HG03066 (cell line): ENCODE measurements at regions not wholly inside any gene's neighbourhood (a gene's known extent, or its start where the extent isn't known, plus 50 kb on each side); places are given as distances from the start of the nearest gene placed in this dataset.

ENCODE experiments used
- ATAC-seq: cut with Tn5 transposase; IDR thresholded peaks from one replicate; pipeline ENCODE4 v1.9.1; 2021; ENCODE audit warnings: low read depth; ENCODE audit not compliant: unreplicated experiment

DNA sequence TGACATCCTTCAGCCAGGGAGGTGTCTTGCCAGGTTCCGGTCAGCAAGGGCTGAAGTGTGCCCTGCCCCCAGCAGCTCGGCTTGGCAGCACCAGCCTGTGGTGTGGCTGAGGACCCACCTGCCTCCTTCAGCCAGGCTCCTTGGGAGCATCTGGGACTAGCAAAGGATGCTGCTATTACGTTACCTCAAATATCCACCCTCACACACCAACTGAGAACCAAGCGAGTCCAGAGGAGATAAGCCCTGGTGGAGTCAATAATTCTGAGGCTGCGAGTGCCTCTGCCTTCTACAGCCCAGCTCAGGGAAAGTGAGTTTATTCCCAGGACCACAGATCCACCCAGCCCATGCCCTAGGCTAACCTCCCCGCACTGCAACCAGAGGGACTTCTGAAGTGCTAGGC lies 57.1 kb upstream of the FSTL4 start:
- ATAC-seq: no peak

DNA sequence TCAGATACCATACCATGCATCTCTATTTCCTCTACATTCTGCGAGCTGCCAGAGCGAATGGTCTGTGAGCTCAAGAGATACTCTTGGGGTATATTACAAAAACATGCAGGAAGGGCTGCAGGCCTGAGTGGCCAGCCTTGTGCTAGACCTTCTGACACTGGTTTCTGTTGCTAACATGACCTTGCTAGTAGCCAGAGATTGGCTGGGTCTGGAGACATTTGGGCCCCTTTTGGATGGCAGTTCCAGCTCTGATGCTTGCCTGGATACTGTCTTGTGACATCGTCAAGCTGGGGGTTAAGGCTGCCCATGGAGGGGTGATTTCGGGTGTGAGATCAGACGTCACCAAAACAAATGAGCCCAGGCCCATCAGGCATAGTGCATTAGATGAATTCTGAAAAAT lies 56.1 kb upstream of the FSTL4 start:
- ATAC-seq: no peak

- no peak for ATAC-seq
Measured at GRCh38 chr5:133667217-133667616, 54.9 kb upstream of the FSTL4 start.

- ATAC-seq: no peak
Measured at GRCh38 chr5:133665571-133665970, 53.2 kb upstream of the FSTL4 start.

GRCh38 chr5:133664422-133664821 lies 52.1 kb upstream of the FSTL4 start:
- no peak for ATAC-seq

DNA sequence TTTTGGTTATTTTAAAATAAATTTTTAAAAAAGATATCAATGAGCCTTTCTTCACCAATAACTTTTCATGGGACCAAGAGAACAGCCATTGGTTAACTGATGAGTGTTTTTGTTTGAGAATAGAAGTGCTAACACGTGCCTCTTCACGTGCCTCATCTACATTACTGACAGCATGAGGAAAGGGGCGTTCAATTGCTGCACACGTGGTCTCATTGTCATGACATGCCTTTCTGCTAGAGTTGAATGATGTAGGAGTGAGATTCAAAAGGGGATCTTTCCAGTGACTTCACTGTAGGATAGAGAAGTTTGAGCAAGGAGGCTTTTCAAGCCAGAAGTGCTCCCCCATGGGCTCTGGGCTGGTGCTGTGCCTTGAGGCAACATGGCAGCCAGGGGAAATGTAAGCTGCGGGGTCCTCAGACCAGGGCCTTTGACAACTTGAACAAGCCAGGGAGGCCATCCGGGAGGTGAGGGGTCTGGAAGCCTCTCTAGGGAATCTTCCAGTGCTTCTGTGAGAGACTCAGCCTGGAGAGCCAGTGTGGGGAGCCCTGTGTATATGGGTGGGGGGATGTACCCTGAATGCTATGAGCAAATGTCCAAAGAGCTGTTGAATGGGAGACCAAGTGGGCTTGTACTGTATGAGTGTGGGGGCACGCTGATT lies 51.2 kb upstream of the FSTL4 start:
- no peak for ATAC-seq

GRCh38 chr5:133662578-133662977 lies 50.2 kb upstream of the FSTL4 start:
- ATAC-seq: no peak
